Left lung (tissue), 4 donors: ENCODE measurements at regions not wholly inside any gene's neighbourhood (a gene's known extent, or its start where the extent isn't known, plus 50 kb on each side); places are given as distances from the start of the nearest gene placed in this dataset.

ENCODE experiments used
- ATAC-seq: fragments of 200-7000 bp; cut with Tn5 transposase; one replicate; pipeline ENCODE4 v1.9.1; 2020; ENCODE audit warnings: moderate library complexity
- DNase-seq, 4 donors: peaks; one replicate each; pipeline ENCODE4 v3.0.0-alpha.2; 2013 to 2020
- H3K27ac ChIP-seq, 2 donors: fragments of 200-600 bp; sonication (generic) in 1 of 2; one replicate each; pipeline versions ENCODE4 v1.5.0 to v1.8.0; 2020 to 2021
- H3K27me3 ChIP-seq, 2 donors: fragments of 200-600 bp; sonication (generic) in 1 of 2; one replicate each; pipeline versions ENCODE4 v1.5.0 to v1.8.0; 2020 to 2021
- H3K36me3 ChIP-seq, 2 donors: fragments of 200-600 bp; sonication (generic) in 1 of 2; one replicate each; pipeline versions ENCODE4 v1.5.0 to v1.8.0; 2020 to 2021
- H3K4me1 ChIP-seq, 2 donors: fragments of 200-600 bp; one replicate each; pipeline ENCODE4 v1.8.0; 2021
- H3K4me3 ChIP-seq, 2 donors: fragments of 200-600 bp; sonication (generic) in 1 of 2; one replicate each; pipeline versions ENCODE4 v1.5.0 to v1.8.0; 2020 to 2021; ENCODE audit warnings: mild to moderate bottlenecking in 1 of 2
- H3K9me3 ChIP-seq, 2 donors: fragments of 200-600 bp; sonication (generic) in 1 of 2; one replicate each; pipeline versions ENCODE4 v1.5.0 to v1.8.0; 2020 to 2021
- intact Hi-C, 2 donors: fragments of 100-400 bp; cut with DNase I; formaldehyde crosslinking; loops; one replicate each; pipeline versions ENCODE4 v1.11.2 to v1.14.2; 2022
- TF ChIP-seq, protein P1 (sequence below), 2 donors: fragments of 200-600 bp; sonication (generic) in 1 of 2; IDR thresholded peaks; one replicate each; pipeline versions ENCODE4 v1.5.0 to v1.8.0; 2021; ENCODE audit warnings: antibody characterized with exemption in 2 of 2
- donor health status: DM: no; HTN: yes; CAD: no.
- donor health status: DM: no; HTN: no; CAD: no.

DNA sequence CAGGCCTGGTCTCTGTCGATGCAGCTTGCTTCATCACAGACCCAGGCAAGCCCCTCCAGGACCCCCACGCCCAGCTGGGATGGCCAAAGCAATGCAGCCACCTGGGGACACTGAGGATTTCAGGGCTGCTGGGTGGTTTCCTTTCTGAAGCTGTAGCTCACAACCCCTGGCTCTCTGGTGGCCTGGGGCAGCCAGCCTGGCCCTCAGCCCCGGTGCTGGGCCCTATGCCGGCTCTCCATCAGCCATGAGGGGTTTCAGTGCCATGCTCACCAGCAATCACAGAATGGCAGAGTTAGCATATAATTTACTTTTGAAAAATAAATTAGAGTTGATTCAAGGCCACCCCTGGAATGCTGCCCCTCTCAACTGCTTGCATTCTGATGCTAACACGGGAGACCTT lies 150.2 kb upstream of the UNC5B start:
- peak in 1 of 4 donors; percentile 52 for DNase-seq
- H3K36me3 ChIP-seq, result no peaks in the 10 kb centered on the region
- no peaks in the 10 kb centered on the region for H3K4me1 ChIP-seq
- no peaks in the 10 kb centered on the region for H3K9me3 ChIP-seq
- intact Hi-C loops, result no loop called here
- no peak for ATAC-seq
- TF ChIP-seq, protein P1, sequence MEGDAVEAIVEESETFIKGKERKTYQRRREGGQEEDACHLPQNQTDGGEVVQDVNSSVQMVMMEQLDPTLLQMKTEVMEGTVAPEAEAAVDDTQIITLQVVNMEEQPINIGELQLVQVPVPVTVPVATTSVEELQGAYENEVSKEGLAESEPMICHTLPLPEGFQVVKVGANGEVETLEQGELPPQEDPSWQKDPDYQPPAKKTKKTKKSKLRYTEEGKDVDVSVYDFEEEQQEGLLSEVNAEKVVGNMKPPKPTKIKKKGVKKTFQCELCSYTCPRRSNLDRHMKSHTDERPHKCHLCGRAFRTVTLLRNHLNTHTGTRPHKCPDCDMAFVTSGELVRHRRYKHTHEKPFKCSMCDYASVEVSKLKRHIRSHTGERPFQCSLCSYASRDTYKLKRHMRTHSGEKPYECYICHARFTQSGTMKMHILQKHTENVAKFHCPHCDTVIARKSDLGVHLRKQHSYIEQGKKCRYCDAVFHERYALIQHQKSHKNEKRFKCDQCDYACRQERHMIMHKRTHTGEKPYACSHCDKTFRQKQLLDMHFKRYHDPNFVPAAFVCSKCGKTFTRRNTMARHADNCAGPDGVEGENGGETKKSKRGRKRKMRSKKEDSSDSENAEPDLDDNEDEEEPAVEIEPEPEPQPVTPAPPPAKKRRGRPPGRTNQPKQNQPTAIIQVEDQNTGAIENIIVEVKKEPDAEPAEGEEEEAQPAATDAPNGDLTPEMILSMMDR (IDR thresholded peaks at IDR 0.05), result no peak
- H3K4me3 ChIP-seq, result no peak overlapping the region
- H3K27ac ChIP-seq, result no peak overlapping the region
- peaks cover 0 to 11% of the 10 kb centered on the region in 2 donors for H3K27me3 ChIP-seq

GRCh38 chr10:71063401-71063800 lies 149.0 kb upstream of the UNC5B start:
- DNase-seq, result peak in 2 of 4 donors; percentile 32 to 69
- no peak for ATAC-seq

DNA sequence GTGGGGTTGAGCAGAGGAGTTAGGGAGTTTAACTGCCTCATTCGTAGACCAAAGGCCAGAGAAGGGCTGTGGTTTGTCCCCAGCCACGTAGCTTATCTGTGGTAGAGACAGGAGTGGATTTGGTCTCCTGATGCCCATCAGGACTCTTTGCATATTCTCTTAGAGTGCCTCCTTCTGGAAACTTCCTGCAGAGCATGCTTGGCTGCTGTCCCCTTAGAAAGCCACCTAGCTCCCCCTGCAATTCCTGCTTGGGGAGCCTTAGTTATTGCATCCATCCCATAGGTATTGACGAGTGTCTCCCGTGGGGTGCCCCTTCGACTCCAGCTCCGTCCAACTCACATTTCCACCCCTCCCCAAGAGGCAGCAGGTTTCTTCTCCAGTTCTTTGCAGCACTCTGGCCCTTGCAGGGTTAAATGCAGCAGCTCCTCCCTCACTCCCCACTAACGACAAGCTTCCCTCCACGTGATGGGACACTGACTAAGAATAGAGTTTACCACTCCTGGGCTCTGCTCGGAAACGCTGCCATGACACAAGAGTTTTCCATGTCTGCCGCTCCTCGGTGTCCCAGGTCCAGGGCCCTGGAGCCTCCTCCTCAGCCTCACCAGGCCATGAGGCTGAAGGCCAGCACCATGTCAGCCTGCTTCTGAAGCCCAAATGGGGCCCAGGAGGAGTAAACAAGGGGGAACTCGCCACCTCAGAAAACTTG lies 147.8 kb upstream of the UNC5B start:
- no peaks in the 10 kb centered on the region for H3K36me3 ChIP-seq

More at GRCh38 chr10:71063401-71063800, 149.0 kb upstream of the UNC5B start:
- Histone ChIP-seq H3K4me1 (no peaks in the 10 kb centered on the region), H3K27ac (no peak overlapping the region), H3K9me3 (no peaks in the 10 kb centered on the region), H3K4me3 (no peak overlapping the region), H3K27me3 (peaks cover 0 to 11% of the 10 kb centered on the region in 2 donors), H3K36me3 (no peaks in the 10 kb centered on the region)
- TF ChIP-seq, protein P1 (IDR thresholded peaks at IDR 0.05), result no peak
- intact Hi-C loops, result no loop called here

GRCh38 chr10:71065659-71066058 lies 146.7 kb upstream of the UNC5B start:
- ATAC-seq (no peak), DNase-seq (no peak)
- no peaks in the 10 kb centered on the region for H3K4me1 ChIP-seq
- TF ChIP-seq, protein P1 (IDR thresholded peaks at IDR 0.05), result no peak
- no peak overlapping the region for H3K27ac ChIP-seq
- intact Hi-C loops, result no loop called here
- no peak overlapping the region for H3K4me3 ChIP-seq
- H3K9me3 ChIP-seq, result no peaks in the 10 kb centered on the region
- peaks cover 0 to 11% of the 10 kb centered on the region in 2 donors for H3K27me3 ChIP-seq
- no peaks in the 10 kb centered on the region for H3K36me3 ChIP-seq

More for the DNA sequence above, 147.8 kb upstream of the UNC5B start:
- no peak overlapping the region for H3K27ac ChIP-seq
- H3K4me3 ChIP-seq, result no peak overlapping the region
- no peak for DNase-seq
- no peaks in the 10 kb centered on the region for H3K4me1 ChIP-seq
- peaks cover 0 to 11% of the 10 kb centered on the region in 2 donors for H3K27me3 ChIP-seq
- no peak for ATAC-seq
- no peaks in the 10 kb centered on the region for H3K9me3 ChIP-seq
- TF ChIP-seq, protein P1 (IDR thresholded peaks at IDR 0.05), result no peak
- intact Hi-C loops, result no loop called here

DNA sequence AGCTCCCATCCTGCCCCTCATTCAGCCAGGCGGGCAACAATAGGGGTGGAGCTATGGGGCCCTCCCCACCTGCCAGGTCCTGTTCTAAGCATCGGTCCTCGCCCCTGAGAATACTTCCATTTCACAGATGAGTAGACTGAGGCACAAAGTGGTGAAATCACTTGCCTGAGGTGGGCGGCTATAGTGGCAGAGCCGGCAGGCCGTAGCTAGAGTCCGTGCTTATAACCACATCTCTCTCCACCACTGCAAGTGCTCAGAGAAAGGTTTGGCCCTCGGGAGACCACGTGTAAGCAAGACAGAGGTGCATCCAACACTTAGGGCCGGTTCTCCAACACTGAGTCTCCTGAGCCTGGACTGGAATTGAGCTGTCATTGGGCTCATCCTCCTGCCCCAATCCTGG lies 145.8 kb upstream of the UNC5B start:
- H3K27me3 ChIP-seq, result peaks cover 0 to 11% of the 10 kb centered on the region in 2 donors
- intact Hi-C loops, result no loop called here
- ATAC-seq, result no peak
- H3K27ac ChIP-seq, result no peak overlapping the region
- no peaks in the 10 kb centered on the region for H3K4me1 ChIP-seq
- no peak for DNase-seq
- no peaks in the 10 kb centered on the region for H3K9me3 ChIP-seq
- TF ChIP-seq, protein P1 (IDR thresholded peaks at IDR 0.05), result no peak
- H3K4me3 ChIP-seq, result no peak overlapping the region
- no peaks in the 10 kb centered on the region for H3K36me3 ChIP-seq
